H1 (cell line): ENCODE measurements at regions not wholly inside any gene's neighbourhood (a gene's known extent, or its start where the extent isn't known, plus 50 kb on each side); places are given as distances from the start of the nearest gene placed in this dataset.

Experiments
- KDM5A ChIP-seq: fragments of 200-600 bp; IDR thresholded peaks from 2 replicates; pipeline ENCODE4 v1.7.1; 2012; ENCODE audit warnings: mild to moderate bottlenecking, low read length, inconsistent platforms, mixed read lengths

DNA sequence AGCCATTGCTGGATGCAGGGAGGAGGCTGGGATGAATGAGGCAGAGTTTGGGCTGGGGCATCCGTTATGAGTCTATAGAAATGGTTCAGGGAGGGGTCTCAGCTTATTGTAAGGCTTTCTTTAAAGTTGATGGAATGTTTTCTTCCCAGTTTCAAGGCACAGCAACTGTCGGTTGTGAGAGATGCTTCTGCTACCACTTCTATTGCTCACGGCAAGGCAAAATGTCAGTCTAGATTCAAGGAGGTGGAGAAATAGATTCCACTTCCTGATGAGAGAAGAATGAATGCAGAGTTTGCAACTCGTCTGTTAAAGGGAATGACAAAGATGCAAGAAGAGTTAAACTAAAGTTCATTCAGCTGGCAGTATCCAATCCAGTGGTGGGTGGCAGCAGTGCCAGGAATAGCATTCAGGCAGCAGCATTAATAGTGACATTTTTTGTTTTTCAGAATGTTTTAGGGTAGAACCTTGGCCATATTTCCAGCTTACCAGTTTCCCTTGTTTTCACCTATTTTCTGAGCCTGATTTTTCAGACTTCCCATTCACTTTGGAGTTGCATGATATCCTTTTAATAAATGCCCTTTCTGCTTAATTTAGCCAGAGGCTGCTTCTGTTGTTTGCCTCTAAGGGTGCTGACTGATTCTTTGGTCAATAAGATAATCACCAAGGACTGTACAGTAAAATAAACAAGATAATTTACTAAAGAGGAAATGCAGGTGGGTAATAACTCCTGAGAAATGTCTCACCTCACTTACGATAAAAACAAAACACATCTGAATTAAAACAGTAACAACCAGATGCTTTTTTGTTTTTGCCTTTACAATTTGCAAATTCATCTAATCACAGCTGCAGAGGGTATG is 138.4 kb downstream of the RPIA start (continued):
- no peak for TF ChIP-seq KDM5A
